HG03342 (cell line): ENCODE measurements at regions not wholly inside any gene's neighbourhood (a gene's known extent, or its start where the extent isn't known, plus 50 kb on each side); places are given as distances from the start of the nearest gene placed in this dataset.
A peak's percentile ranks its signal among the peaks of the same experiment; 100 is the strongest.

Experiments used
- ATAC-seq: cut with Tn5 transposase; IDR thresholded peaks from one replicate; pipeline ENCODE4 v1.9.1; 2021; ENCODE audit warnings: mild to moderate bottlenecking, moderate library complexity; ENCODE audit not compliant: unreplicated experiment

DNA sequence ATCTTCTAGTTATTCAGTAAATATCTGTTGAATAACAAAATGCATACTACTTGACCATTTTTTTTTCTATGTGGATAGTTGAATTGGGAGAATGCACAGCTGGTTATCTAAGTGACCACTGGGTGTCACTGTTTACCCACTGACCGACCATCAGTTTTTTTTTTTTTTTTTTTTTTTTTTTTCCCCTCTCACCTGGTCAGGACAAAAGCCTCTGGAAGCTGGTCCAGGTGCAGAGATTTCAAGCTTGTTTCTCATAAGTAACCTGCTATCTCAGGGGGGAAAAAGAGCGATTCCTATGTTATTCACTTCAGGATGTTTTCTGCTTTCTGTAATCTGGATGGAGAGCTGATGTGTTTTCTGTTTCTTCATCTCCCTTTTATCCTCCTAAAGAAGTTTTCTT lies 256.0 kb downstream of the DCDC2C start:
- ATAC-seq = peak; percentile 54

DNA sequence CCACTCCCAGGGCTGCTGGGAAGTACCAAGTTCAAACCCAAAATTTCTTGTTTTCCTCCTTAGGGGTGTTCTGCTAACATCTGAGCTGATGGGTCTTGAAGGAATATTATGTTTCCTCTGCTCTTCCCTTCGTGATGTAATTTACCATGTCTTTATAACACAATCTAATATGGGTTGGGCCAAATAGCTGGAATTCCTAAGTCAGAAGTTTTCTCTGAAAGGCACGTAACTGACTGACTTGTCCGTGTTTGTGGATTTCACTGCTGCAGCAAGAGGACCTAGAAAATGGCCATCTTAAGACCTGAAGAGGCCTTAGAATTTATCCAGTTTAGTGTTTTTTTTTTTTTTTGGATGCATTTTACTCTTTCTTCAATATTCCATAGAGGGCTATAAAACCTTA lies 256.7 kb downstream of the DCDC2C start:
- no peak for ATAC-seq

DNA sequence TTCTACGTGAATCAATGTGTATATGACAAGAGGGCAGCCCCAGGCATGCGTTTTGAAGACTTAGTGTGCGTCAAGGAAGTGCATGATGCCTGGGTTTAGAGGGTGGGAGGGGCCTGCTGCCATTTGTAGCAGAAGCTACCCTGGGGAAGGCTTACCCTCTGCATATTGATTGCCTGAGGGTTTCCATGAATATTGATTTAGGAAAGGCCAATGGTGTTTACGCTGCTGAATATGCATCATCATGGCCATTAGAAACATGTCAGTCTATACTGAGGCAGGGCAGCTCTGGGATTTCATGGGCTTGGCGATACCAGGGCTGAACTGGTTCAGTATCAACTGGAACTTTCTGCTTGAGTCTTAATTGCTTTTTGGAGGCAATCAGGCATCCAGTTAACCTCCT lies 259.3 kb downstream of the DCDC2C start:
- no peak for ATAC-seq

DNA sequence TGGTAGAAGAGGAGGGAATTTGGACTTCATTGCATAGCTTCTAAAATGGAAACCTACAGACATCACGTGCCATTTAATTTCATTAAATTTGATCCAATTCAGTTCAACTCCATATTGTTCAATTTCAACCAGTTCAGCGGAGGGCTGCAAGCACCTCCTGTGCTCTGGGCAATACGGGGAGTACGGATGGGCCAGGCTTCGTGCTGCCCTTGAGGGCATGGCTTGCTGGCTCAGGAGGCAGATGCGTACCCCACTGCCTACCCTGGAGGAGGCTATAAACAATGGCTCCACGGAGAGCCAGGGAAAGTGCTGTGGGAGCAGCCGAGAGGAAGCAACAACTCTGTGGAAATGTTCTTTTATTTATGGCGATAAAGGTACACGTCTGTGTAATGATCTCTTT lies 261.8 kb downstream of the DCDC2C start:
- no peak for ATAC-seq

DNA sequence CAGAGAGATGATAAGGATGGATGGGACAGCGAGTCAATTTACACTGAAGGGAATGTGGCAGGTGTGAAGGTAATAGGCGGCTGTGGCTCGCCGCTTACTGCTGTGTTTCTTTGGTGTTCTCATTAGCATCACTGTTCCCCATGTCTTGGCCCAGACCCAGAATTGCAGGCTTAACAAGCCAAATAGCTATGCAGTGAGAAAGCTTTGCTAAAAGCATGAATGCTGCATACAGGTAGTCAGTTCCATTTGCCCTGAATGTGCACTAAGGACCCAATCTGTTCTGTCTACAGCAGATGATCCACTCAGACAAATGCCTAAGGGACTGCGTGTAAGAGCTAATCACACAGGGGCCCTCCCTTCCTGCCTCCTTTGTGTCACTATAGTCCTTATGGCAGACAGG lies 262.6 kb downstream of the DCDC2C start:
- no peak for ATAC-seq

DNA sequence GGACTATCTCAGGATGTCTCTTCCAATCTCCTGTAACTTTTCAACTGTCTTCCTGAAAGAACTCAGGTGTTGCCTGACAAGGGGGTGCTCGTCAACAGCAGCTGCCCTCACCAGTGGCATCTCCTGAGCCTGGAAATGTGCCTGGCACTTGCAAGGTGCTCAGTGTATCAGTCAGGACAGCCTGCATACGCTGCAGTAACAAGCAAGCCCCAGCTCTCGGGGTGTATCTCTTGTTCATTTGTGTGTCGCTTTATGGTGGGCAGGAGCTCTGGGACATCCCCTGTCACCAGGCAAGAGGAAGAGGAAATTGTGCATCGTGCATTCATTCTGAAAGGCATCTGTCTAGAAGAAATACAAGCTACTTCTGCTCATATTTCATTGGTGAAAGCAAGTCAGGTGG lies 263.1 kb downstream of the DCDC2C start:
- ATAC-seq = no peak

DNA sequence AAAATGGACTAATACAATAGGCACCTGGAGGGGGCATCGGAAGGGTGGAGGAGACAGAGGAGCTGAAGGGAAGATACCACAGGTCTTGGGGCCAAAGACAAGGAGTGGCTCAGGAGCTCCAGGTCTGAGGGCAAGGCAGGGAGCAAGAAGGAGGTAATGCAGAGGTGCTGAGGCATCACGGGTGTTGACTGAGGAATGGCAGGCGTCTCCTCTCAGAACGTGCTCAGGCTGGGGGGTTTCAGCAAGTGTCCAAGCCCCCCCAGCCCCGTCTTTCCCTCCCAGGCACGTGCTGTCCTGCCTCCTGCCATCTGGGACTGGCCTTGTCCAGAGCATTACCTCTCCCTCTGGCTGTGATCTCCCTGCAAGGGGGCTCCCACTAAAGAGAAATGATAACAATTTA lies 265.4 kb downstream of the DCDC2C start:
- ATAC-seq = no peak

DNA sequence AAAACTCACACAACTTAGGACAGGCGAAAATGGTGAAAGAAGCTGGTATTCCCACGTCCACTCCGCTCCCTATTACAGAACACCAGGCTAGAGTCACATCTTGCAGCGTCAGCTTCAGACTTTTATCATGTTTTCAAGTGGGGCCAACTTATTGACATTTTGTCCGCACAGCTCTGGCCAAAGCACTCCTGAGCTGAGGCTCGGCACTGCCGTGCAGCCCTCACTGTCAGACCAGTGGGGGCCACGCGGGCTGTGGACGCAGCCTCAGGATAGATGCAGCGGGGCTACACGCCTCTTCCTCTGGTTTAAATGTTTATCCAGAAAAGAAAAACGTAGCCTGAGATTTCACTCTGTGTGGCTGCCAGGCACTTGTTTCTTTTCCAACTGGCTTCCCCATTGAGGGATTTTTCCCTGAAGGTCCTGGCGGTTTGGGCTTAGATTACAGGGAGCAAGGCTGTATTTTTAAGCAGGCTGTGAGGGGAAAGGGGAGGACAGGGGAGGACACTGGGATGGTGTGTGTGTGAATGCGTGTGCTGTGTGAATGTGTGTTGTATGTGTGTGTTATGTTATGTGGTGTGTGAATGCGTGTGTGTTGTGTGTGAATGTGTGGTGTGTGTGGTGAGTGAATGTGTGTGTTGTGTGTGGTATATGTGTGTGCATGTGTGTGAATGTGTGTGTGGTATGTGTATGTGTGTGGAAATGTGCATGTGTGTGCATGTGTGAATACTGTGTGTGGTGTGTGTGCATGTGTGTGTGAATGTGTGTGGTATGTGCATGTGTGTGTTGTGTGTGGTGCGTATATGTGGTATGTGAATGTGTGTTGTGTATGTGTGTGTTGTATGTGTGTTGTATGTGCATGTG lies 267.6 kb downstream of the DCDC2C start:
- ATAC-seq = no peak

DNA sequence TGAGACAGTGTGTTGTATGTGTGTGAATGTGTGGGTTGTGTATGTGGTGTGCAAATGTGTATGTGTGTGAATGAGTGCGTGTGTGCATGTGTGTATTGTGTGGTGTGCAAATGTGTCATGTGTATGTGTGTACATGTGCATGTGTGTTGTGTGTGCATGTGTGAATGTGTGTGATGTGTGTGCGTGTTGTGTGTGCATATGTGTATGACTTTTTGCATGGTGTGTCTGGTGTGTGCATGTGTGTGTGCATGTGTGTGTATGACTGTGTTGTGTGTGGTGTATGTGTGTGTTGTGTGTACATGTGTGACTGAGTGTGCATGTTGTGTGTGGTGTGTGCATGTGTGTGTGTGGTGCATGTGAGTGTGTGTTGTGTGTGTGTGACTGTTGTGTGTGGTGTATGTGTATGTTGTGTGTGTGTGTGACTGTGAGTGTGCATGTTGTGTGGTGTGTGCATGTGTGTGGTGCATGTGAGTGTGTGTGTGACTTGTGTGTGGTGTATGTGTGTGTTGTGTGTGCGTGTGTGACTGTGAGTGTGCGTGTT lies 268.3 kb downstream of the DCDC2C start:
- no peak for ATAC-seq

DNA sequence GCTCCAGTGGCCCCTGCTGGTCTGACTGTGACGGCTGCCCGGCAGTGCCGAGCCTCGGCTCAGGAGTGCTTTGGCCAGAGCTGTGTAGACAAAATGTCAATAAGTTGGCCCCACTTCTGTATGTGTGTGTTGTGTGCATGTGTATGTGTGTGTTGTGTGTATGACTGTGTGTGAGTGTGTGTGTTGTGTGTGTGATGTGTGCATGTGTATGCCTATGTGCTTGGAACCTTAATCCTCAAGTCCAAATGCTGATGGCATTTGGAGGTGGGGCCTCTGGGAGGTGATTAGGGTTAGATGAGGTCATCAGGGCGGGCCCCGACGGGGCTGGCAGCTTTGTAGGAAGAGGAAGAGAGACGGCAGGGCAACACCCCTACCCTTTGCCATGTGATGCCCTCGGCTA lies 269.0 kb downstream of the DCDC2C start:
- ATAC-seq = no peak

DNA sequence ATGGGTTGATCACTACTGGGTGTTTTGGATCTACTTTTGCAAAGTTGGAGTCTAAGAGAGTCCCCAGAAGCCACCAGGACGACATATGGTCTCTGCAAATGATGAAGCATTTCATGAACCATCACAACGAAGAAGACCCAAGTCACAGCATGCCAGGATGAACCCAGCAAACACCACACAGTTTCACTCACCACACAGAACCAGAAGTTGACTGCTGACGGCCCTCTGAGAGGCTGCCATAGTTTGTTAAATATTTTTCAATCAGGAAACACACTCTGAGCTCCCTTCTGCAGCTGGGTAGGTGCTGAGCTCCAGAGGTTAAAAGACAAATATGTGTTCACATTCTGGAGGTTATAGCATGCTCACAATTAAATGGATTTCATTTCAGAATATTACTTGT lies 271.4 kb downstream of the DCDC2C start:
- no peak for ATAC-seq

DNA sequence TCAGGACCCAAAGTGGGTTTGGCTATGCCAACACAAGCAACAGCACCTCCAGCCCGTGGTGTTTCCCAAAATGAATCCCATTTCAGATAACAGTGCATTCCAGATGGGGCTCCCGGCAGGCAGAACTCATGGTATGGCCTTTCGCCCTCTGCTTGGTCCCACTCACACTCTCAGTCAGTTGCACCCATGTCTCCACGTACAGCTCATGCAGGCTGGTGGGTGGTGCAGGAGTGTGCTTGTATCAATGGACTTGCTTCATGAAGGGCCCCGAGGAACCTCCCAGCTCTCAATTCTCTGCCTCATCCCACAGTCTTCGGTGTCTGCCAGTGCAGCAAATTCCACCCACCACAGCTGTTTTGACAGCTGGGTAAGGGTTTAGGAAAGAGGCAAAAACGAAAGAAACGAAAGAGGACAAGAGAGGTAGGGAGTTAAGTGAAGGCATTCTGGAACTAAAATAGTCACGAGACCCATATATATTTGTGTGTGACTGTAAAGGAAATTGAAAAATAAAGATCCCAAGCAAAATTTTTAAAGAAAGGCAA lies 278.1 kb downstream of the DCDC2C start:
- ATAC-seq = no peak

DNA sequence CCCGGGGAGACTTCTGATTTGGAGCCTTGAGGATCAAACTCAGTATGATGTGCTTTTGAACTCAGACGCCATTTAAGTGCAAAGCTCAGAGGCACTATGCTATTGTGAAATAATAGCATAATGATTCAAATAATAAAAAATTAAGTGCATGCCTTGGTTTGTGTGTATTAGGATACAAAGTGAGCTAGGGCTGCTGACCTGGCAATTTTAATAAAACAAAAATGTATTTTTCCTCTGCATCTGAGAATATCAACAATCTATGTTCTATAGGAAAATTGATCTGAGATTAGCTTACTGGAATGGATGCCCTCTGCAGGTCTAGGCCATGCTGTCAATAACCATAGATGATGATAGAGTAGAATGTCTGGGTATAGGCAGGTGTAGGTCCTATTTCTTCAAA lies 278.8 kb downstream of the DCDC2C start:
- no peak for ATAC-seq

DNA sequence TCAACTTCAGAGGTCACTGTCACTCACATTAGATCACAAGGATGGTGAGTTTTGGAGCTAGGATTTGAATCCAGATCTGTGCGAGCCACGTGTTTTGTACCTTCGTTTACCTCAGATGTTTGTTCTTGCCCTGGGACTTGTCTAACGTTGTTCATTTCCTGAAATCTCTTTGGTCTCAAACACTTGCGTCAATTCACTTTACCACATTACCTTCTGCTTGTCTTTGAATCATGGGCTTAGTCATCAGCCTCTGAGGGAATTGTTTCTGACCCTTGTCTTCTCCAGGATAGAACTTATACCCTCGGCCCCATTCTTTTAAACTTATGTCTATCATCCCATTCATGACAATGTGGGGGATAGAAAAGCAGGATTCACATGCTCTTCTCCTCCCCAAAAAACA lies 282.7 kb downstream of the DCDC2C start:
- no peak for ATAC-seq

DNA sequence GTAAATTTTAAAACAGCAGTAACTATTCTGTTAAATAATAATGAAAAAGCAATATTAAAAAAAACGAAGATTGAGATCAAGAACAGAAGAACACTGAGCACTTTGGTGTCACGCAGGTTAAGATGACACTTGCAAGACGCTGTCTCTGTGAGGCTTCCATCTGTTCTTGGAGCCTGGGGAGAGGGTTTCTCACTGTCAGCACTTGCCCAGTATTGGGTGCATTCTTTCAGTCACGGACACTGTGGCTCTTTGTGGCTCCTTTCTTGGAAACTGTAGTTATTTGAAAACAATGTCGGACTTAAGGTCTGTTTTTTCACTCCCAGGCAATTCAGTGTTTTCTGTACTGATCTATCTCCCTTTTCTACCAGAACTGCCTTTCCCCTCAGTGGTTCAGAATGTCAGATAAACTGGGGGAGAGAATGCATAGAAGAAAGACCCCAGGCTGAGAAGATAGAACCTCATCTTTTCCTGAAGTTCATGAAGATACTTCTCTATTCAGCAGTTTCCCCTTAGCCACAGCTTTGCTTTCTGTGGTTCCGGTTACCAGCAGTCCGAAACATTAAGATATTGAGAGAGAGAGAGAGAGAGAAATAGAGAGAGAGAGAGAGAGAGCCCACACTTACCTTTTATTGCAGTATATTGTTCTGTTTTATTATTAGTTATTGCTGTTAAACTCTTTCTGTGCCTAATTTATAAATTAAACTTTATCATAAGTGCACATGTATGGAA lies 283.3 kb downstream of the DCDC2C start:
- no peak for ATAC-seq

DNA sequence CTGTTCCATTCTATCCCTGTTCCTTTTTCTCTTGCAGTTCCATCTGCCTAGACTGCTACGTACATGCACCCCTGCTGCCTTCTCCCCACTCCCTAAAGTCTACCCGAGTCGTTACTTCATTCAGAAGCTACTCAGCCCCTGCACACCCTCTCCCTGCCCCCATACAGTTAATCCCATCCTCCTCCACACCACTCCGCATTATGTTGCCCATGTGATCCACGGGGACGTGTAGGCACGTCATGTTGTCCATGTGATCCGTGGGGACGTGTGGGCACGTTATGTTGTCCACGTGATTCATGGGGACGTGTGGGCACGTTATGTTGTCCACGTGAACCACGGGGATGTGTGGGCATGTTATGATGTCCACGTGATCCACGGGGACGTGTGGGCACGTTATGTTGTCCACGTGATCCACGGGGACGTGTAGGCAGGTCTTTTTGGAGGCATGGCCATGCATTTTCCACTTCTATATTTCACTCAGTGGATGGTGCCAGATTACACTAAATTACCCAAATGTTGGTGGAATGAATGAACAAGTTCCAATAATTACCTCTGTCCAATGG lies 299.5 kb downstream of the DCDC2C start:
- no peak for ATAC-seq

DNA sequence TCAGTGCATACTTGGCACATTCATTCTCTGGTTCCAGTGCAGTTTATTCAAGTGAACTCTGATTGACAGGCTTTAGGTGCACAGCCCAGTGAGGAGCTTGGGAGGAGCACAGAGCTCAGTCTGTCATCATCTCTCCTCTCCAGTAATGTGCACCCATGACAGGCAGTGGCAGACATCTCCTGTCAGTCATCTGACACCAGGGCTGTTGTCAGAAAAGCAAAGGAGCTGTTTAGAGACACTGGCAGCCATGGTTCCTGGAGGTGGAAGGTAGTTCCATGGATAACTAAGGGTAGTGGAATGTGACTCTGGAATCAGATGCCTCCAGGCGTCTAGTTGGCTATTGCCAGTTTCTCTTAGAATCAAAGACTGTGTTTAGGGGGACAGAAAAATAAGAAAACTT lies 308.8 kb downstream of the DCDC2C start:
- ATAC-seq = no peak

DNA sequence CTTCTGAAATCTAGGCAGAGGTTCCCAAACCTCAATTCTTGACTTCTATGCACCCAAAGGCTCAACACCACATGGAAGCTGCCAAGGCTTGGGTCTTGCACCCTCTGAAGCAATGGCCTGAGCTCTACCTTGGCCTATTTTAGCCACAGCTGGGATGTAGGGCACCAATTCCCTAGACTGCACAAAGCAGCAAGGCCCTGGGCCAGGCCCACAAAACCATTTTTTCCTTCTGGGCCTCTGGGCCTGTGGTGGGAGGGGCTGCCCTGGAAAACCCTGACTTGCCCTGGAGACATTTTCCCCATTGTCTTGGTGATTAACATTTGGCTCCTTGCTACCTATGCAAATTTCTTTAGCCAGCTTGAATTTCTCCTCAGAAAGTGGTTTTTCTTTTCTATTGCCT lies 315.2 kb downstream of the DCDC2C start:
- no peak for ATAC-seq

DNA sequence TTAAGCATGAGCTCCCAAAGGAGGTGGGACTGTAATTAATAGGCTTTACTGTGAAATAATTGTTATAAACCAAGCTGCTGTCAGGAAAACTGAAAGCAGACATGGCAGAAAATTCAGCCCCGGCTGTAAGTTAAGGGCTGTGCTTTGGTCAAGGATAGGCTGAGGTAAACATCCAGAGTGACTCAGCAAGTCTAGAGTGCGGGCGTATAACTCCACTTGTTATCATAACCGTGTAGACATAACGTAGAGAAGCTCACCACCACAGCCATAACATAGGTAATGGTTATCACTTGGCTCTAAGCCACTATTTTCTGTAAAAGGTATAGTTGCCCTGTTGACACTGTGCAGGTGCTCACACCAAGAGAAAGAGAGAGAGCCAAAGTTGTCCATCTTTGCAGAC lies 316.8 kb downstream of the DCDC2C start:
- no peak for ATAC-seq

DNA sequence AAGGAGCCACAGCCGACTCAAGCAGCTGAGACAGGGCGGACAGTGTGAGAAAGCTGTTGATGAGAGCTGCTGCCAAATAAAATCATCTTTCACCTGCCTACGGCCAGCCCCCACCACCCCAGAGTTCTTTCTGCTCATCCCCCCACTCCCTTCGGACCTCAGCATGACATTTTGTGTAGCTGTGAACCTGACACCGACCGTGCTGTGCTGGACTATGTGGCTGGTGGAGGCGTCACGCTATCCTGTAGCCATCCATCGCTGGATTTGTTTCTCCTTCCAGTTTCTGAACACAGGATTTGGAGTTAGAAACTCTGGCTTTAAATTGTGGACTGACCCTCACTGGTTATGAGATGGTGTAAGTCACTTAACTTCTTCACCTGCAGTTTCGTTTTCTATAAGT lies 317.3 kb downstream of the DCDC2C start:
- ATAC-seq = no peak

DNA sequence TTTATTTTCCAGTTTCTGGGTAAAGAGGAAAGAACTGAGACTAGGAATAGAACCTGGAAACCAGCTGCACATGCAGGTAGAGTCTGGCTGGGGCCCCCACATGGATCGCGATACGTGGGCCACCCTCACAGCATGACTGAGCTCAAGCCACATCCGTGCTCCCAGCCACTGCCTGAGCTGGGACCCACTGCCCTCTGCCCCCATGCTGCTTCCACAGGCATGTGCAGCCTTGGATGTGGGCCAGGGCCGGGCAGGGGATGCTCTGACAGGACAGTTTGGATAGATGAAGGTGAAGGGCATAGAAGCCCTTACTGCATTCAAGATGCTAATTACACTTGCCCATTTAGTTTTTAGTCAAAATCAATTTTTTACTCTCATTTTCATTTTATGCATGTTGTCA lies 321.2 kb downstream of the DCDC2C start:
- ATAC-seq = no peak

DNA sequence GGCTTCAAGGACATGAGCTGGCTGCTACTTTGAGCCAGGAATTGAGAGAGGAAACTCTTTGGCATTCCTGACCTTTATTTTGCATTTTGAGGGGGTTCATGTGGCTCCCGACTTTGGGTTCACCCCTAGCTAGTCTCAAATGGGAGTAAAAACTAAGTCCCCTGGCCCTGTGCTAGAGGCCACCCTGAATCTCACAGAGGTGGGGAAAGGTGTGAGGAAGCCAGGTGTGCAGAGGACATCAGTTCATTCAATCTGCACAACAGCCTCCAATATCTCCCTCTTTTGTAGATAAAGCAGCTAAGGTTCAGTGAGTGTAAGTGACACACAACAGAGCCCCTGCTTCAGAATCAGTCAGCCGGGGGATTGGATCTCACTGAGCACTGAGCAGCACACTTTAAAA lies 325.7 kb downstream of the DCDC2C start:
- ATAC-seq = no peak
